DND-41 (cell line): ENCODE measurements at regions not wholly inside any gene's neighbourhood (a gene's known extent, or its start where the extent isn't known, plus 50 kb on each side); places are given as distances from the start of the nearest gene placed in this dataset.

Experiments
- CTCF ChIP-seq: IDR thresholded peaks from 2 replicates; pipeline ENCODE4 v1.5.1; 2012; ENCODE audit warnings: borderline replicate concordance, low read length, moderate library complexity, mild to moderate bottlenecking; ENCODE audit not compliant: poor library complexity, severe bottlenecking; ENCODE audit errors: extremely low read depth
- EZH2 ChIP-seq: IDR thresholded peaks from 3 replicates; pipeline ENCODE4 v1.6.1; 2012; ENCODE audit warnings: borderline replicate concordance, low read depth, mild to moderate bottlenecking, moderate library complexity, low read length, inconsistent platforms; ENCODE audit not compliant: severe bottlenecking

- TF ChIP-seq CTCF (no peak), EZH2 (no peak)
Observed at GRCh38 chr6:141026504-141026903, 1106.2 kb upstream of the GJE1 start.
